ENCODE measurements at regions not wholly inside any gene's neighbourhood (a gene's known extent, or its start where the extent isn't known, plus 50 kb on each side); places are given as distances from the start of the nearest gene placed in this dataset.

DNA sequence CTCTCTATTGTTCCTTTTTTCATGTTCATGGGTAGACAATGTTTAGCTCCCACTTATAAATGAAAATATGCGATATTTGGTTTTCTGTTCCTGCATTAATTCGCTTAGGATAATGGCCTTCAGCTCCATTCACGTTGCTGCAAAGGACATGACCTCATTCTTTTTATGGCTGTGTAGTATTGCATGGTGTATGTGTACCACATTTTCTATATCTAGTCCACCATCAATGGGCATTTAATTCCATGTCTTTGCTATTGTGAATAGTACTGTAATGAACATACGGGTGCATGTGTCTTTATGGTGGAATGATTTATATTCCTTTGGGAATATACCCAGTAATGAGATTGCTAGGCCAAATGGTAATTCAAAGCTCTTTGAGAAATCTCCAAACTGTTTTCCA lies 392.0 kb downstream of the EFNA5 start:
- ATAC-seq (no peak), DNase-seq (no peak)
- 35 to 59% (median 49%) methylated on average over 4 of the region's 4 CpGs for WGBS, 3 donors
- intact Hi-C loops (cut with DNase I): no loop called here
- Histone ChIP-seq H3K9me3 (no peaks in the 10 kb centered on the region), H3K4me3 (no peak overlapping the region), H3K4me1 (no peaks in the 10 kb centered on the region), H3K27me3 (ENCODE audit: insufficient read depth in 3 of 3, low read length in 2 of 3) (no peaks in the 10 kb centered on the region), H3K36me3 (ENCODE audit: insufficient read depth in 1 of 2, low read depth in 1 of 2) (no peaks in the 10 kb centered on the region), H3K27ac (no peak overlapping the region)
- no peak for TF ChIP-seq CTCF (IDR thresholded peaks at IDR 0.05)

GRCh38 chr5:107277485-107278125 lies 393.1 kb downstream of the EFNA5 start:
- H3K9me3 ChIP-seq: no peaks in the 10 kb centered on the region
- TF ChIP-seq CTCF (IDR thresholded peaks at IDR 0.05): no peak
- no peak for ATAC-seq
- no peaks in the 10 kb centered on the region for H3K27me3 ChIP-seq (ENCODE audit: insufficient read depth in 3 of 3, low read length in 2 of 3)
- no peak for DNase-seq
- H3K4me3 ChIP-seq: no peak overlapping the region
- intact Hi-C loops (cut with DNase I): no loop called here
- H3K36me3 ChIP-seq (ENCODE audit: insufficient read depth in 1 of 2, low read depth in 1 of 2): no peaks in the 10 kb centered on the region
- 80 to 88% (median 83%) methylated on average over 5 of the region's 5 CpGs for WGBS, 3 donors
- no peak overlapping the region for H3K27ac ChIP-seq
- H3K4me1 ChIP-seq: no peaks in the 10 kb centered on the region

- 0 to 52% (median 24%) methylated on average over 1 of the region's 1 CpG for WGBS, 3 donors
Measured at GRCh38 chr5:107275333-107275732, 395.4 kb downstream of the EFNA5 start.

DNA sequence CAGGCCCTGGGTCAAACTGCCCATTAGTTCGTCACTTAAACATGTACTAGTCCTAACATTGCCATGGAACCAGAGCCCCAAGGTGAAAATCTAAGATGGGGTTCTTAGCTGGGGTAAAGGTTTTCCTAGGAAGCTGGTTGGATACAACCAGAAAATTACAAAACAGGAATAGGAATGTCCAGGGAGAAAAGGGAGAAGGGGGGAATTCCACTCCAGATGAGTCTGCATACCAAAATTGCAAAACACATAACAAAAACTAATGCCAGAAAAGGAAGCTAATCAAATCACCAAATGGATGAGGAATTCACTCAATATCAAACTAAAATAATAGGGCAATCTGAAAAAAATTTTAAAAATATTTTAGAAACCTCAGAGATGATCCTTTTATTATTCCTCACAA lies 396.2 kb downstream of the EFNA5 start:
- no peak for TF ChIP-seq CTCF (IDR thresholded peaks at IDR 0.05)
- Histone ChIP-seq H3K4me1 (no peaks in the 10 kb centered on the region), H3K9me3 (no peaks in the 10 kb centered on the region), H3K27ac (no peak overlapping the region), H3K36me3 (ENCODE audit: insufficient read depth in 1 of 2, low read depth in 1 of 2) (no peaks in the 10 kb centered on the region), H3K27me3 (ENCODE audit: insufficient read depth in 3 of 3, low read length in 2 of 3) (no peaks in the 10 kb centered on the region), H3K4me3 (no peak overlapping the region)
- DNase-seq (no peak), ATAC-seq (no peak)
- WGBS, 3 donors: 96 to 97% (median 97%) methylated on average over 1 of the region's 1 CpG
- intact Hi-C loops (cut with DNase I): no loop called here

More at GRCh38 chr5:107275333-107275732, 395.4 kb downstream of the EFNA5 start:
- ATAC-seq (no peak), DNase-seq (no peak)
- intact Hi-C loops (cut with DNase I): no loop called here
- no peak overlapping the region for H3K4me3 ChIP-seq
- no peak for TF ChIP-seq CTCF (IDR thresholded peaks at IDR 0.05)
- H3K4me1 ChIP-seq: no peaks in the 10 kb centered on the region
- H3K36me3 ChIP-seq (ENCODE audit: insufficient read depth in 1 of 2, low read depth in 1 of 2): no peaks in the 10 kb centered on the region
- H3K27ac ChIP-seq: no peak overlapping the region
- no peaks in the 10 kb centered on the region for H3K27me3 ChIP-seq (ENCODE audit: insufficient read depth in 3 of 3, low read length in 2 of 3)
- no peaks in the 10 kb centered on the region for H3K9me3 ChIP-seq

DNA sequence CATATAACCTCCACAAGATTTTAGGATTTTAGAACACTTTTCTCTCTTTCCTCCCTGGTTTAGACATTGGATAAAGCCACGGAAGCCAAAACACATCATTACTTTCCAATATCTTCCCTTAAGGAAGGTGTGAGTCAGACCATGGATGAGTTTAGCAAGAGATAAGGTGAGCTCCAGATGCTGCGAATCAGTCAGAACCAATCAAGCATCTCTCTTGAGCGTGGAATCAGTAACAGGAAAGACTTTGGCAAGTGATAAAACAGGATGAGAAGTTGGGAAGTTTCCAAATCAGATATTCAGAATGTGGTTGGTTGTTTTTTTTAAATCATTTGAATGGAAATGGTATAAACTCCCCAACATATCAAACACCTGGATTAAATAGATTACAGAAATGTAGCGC lies 397.8 kb downstream of the EFNA5 start:
- DNase-seq: no peak
- WGBS, 3 donors: 76 to 79% (median 78%) methylated on average over 4 of the region's 4 CpGs
- no peaks in the 10 kb centered on the region for H3K36me3 ChIP-seq (ENCODE audit: insufficient read depth in 1 of 2, low read depth in 1 of 2)
- H3K4me3 ChIP-seq: no peak overlapping the region
- no peak for TF ChIP-seq CTCF (IDR thresholded peaks at IDR 0.05)
- ATAC-seq: no peak
- H3K27ac ChIP-seq: no peak overlapping the region
- H3K4me1 ChIP-seq: no peaks in the 10 kb centered on the region
- H3K27me3 ChIP-seq (ENCODE audit: insufficient read depth in 3 of 3, low read length in 2 of 3): no peaks in the 10 kb centered on the region
- intact Hi-C loops (cut with DNase I): no loop called here
- no peaks in the 10 kb centered on the region for H3K9me3 ChIP-seq
